HEK293 (cell line): ENCODE measurements at regions not wholly inside any gene's neighbourhood (a gene's known extent, or its start where the extent isn't known, plus 50 kb on each side); places are given as distances from the start of the nearest gene placed in this dataset.

Source experiments
- MEIS1 ChIP-seq: sonication (generic); formaldehyde crosslinking; IDR thresholded peaks from 2 replicates; pipeline ENCODE4 v1.8.1; 2022; ENCODE audit warnings: missing genetic modification reagents, mild to moderate bottlenecking, borderline replicate concordance
- SP2 ChIP-seq: fragments of 450-650 bp; formaldehyde crosslinking; IDR thresholded peaks from 2 replicates; pipeline ENCODE4 v1.5.1; 2016; ENCODE audit warnings: missing biosample characterization, missing genetic modification characterization
- ZNF133 ChIP-seq: fragments of 450-650 bp; formaldehyde crosslinking; IDR thresholded peaks from 2 replicates; pipeline ENCODE4 v1.5.1; 2016; ENCODE audit warnings: missing biosample characterization, missing genetic modification characterization
- ZNF274 ChIP-seq, 2 experiments: fragments of 200-500 bp in 1 of 2; fragments of 450-650 bp in 1 of 2; sonication (Bioruptor generic) in 1 of 2; formaldehyde crosslinking in 1 of 2; IDR thresholded peaks; 2 replicates each; pipeline versions ENCODE4 v1.5.1 to v1.6.1; 2014 to 2016; ENCODE audit warnings: borderline replicate concordance in 1 of 2, inconsistent platforms in 1 of 2, low read length in 1 of 2, missing biosample characterization in 1 of 2, missing genetic modification characterization in 1 of 2
- ZNF302 ChIP-seq: fragments of 450-650 bp; formaldehyde crosslinking; IDR thresholded peaks from 2 replicates; pipeline ENCODE4 v1.5.1; 2016; ENCODE audit warnings: missing biosample characterization, missing genetic modification characterization, low read depth
- TF ChIP-seq, protein P1 (sequence below): fragments of 450-650 bp; formaldehyde crosslinking; IDR thresholded peaks from 2 replicates; pipeline ENCODE4 v1.5.1; 2016; ENCODE audit warnings: missing biosample characterization, missing genetic modification characterization
- TF ChIP-seq, protein P2 (sequence below): fragments of 450-650 bp; formaldehyde crosslinking; IDR thresholded peaks from 2 replicates; pipeline ENCODE4 v1.5.1; 2016; ENCODE audit warnings: missing biosample characterization, missing genetic modification characterization

GRCh38 chr5:112612663-112613062 lies 125.0 kb upstream of the APC start:
- TF ChIP-seq, protein P1, sequence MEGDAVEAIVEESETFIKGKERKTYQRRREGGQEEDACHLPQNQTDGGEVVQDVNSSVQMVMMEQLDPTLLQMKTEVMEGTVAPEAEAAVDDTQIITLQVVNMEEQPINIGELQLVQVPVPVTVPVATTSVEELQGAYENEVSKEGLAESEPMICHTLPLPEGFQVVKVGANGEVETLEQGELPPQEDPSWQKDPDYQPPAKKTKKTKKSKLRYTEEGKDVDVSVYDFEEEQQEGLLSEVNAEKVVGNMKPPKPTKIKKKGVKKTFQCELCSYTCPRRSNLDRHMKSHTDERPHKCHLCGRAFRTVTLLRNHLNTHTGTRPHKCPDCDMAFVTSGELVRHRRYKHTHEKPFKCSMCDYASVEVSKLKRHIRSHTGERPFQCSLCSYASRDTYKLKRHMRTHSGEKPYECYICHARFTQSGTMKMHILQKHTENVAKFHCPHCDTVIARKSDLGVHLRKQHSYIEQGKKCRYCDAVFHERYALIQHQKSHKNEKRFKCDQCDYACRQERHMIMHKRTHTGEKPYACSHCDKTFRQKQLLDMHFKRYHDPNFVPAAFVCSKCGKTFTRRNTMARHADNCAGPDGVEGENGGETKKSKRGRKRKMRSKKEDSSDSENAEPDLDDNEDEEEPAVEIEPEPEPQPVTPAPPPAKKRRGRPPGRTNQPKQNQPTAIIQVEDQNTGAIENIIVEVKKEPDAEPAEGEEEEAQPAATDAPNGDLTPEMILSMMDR, result no peak
- no peak for TF ChIP-seq ZNF133 (tag by site-specific recombination)
- no peak for TF ChIP-seq ZNF274 (IDR thresholded peaks at IDR 0.05; ENCODE audit: low read length)
- TF ChIP-seq ZNF274 (tag by site-specific recombination; IDR thresholded peaks at IDR 0.05; ENCODE audit: borderline replicate concordance), result no peak
- no peak for TF ChIP-seq MEIS1 (CRISPR knock-in tag)
- no peak for TF ChIP-seq SP2 (tag by site-specific recombination)
- TF ChIP-seq ZNF302 (tag by site-specific recombination), result no peak
- TF ChIP-seq, protein P2, sequence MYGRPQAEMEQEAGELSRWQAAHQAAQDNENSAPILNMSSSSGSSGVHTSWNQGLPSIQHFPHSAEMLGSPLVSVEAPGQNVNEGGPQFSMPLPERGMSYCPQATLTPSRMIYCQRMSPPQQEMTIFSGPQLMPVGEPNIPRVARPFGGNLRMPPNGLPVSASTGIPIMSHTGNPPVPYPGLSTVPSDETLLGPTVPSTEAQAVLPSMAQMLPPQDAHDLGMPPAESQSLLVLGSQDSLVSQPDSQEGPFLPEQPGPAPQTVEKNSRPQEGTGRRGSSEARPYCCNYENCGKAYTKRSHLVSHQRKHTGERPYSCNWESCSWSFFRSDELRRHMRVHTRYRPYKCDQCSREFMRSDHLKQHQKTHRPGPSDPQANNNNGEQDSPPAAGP (tag by site-specific recombination), result no peak
